ENCODE measurements at regions not wholly inside any gene's neighbourhood (a gene's known extent, or its start where the extent isn't known, plus 50 kb on each side); places are given as distances from the start of the nearest gene placed in this dataset.

- Histone ChIP-seq H3K36me3 (replicated peaks in 1 of 2; ENCODE audit: control insufficient read depth in 1 of 2, insufficient read depth in 2 of 2, low read length in 2 of 2) (no peaks in the 10 kb centered on the region), H3K79me2 (ENCODE audit: insufficient read depth, low read length) (no peaks in the 10 kb centered on the region), H3K9me3 (replicated peaks in 1 of 2; ENCODE audit: control insufficient read depth in 1 of 2, insufficient read depth in 1 of 2, low read length in 2 of 2) (no peaks in the 10 kb centered on the region), H4K20me1 (ENCODE audit: insufficient read depth, low read length) (no peaks in the 10 kb centered on the region), H3K9ac (ENCODE audit: insufficient read depth, low read length, poor library complexity, severe bottlenecking) (no peak overlapping the region), H3K4me2 (replicated peaks; ENCODE audit: extremely low read depth, low read length, poor library complexity, severe bottlenecking) (no peak overlapping the region), H3K27ac (ENCODE audit: low read depth in 1 of 2, low read length in 2 of 2) (no peak overlapping the region), H2AFZ (ENCODE audit: insufficient read depth, low read depth, low read length, poor library complexity, severe bottlenecking) (no peak overlapping the region), H3K4me3 (replicated peaks in 1 of 3; ENCODE audit: low read depth in 2 of 3, low read length in 3 of 3) (no peak overlapping the region), H3K4me1 (ENCODE audit: control insufficient read depth in 1 of 2, insufficient read depth in 2 of 2, low read length in 2 of 2) (peaks cover 0 to 2% of the 10 kb centered on the region in 2 donors), H3K27me3 (ENCODE audit: control insufficient read depth in 2 of 2, insufficient read depth in 2 of 2, low read length in 2 of 2) (no peaks in the 10 kb centered on the region)
- Mint-ChIP-seq H3K27me3 (ENCODE audit: low read depth in 3 of 3) (no peaks in the 10 kb centered on the region), H3K27ac (no peak overlapping the region), H3K4me1 (peaks cover 8% of the 10 kb centered on the region), H3K36me3 (no peaks in the 10 kb centered on the region), H3K4me3 (no peak overlapping the region), H3K9me3 (no peaks in the 10 kb centered on the region)
- peak in 2 of 3 donors; percentile 31 to 62 for DNase-seq
- intact Hi-C loops (cut with micrococcal nuclease): no loop called here
- 100% methylated on average over 1 of the region's 5 CpGs for WGBS (ENCODE audit: insufficient coverage)
- no peak for TF ChIP-seq CTCF (IDR thresholded peaks at IDR 0.05)
Observed at GRCh38 chr2:7992612-7993602, 688.9 kb upstream of the ID2 start.

- TF ChIP-seq CTCF (IDR thresholded peaks at IDR 0.05): no peak
- peaks cover 8% of the 10 kb centered on the region for H3K4me1 Mint-ChIP-seq
- Histone ChIP-seq H3K9ac (ENCODE audit: insufficient read depth, low read length, poor library complexity, severe bottlenecking) (no peak overlapping the region), H3K4me3 (replicated peaks in 1 of 3; ENCODE audit: low read depth in 2 of 3, low read length in 3 of 3) (no peak overlapping the region), H3K9me3 (replicated peaks in 1 of 2; ENCODE audit: control insufficient read depth in 1 of 2, insufficient read depth in 1 of 2, low read length in 2 of 2) (no peaks in the 10 kb centered on the region), H3K4me1 (ENCODE audit: control insufficient read depth in 1 of 2, insufficient read depth in 2 of 2, low read length in 2 of 2) (peaks cover 0 to 2% of the 10 kb centered on the region in 2 donors), H3K36me3 (replicated peaks in 1 of 2; ENCODE audit: control insufficient read depth in 1 of 2, insufficient read depth in 2 of 2, low read length in 2 of 2) (no peaks in the 10 kb centered on the region), H4K20me1 (ENCODE audit: insufficient read depth, low read length) (no peaks in the 10 kb centered on the region), H3K4me2 (replicated peaks; ENCODE audit: extremely low read depth, low read length, poor library complexity, severe bottlenecking) (no peak overlapping the region), H3K27me3 (ENCODE audit: control insufficient read depth in 2 of 2, insufficient read depth in 2 of 2, low read length in 2 of 2) (no peaks in the 10 kb centered on the region), H3K27ac (ENCODE audit: low read depth in 1 of 2, low read length in 2 of 2) (no peak overlapping the region), H3K79me2 (ENCODE audit: insufficient read depth, low read length) (no peaks in the 10 kb centered on the region), H2AFZ (ENCODE audit: insufficient read depth, low read depth, low read length, poor library complexity, severe bottlenecking) (no peak overlapping the region)
- H3K27me3 Mint-ChIP-seq (ENCODE audit: low read depth in 3 of 3): no peaks in the 10 kb centered on the region
- DNase-seq: no peak
- WGBS (ENCODE audit: insufficient coverage): 45% methylated on average over 2 of the region's 6 CpGs
- no peak overlapping the region for H3K27ac Mint-ChIP-seq
- H3K4me3 Mint-ChIP-seq: no peak overlapping the region
- intact Hi-C loops (cut with micrococcal nuclease): no loop called here
- no peaks in the 10 kb centered on the region for H3K9me3 Mint-ChIP-seq
- no peaks in the 10 kb centered on the region for H3K36me3 Mint-ChIP-seq
Observed at GRCh38 chr2:7994397-7994951, 687.4 kb upstream of the ID2 start.

All from CD14-positive monocyte (primary cell).